Liver (tissue), 8 donors: ENCODE measurements at regions not wholly inside any gene's neighbourhood (a gene's known extent, or its start where the extent isn't known, plus 50 kb on each side); places are given as distances from the start of the nearest gene placed in this dataset.

ENCODE experiments used
- DNase-seq: peaks from one replicate; pipeline ENCODE4 v3.0.0-alpha.2; 2017; ENCODE audit warnings: low spot score
- H3K27ac ChIP-seq, 2 donors: one replicate each; pipeline ENCODE4 v1.7.0; 2013; ENCODE audit warnings: inconsistent platforms in 2 of 2, low read length in 2 of 2, control low read depth in 1 of 2, low read depth in 1 of 2, mild to moderate bottlenecking in 1 of 2
- H3K27me3 ChIP-seq, 4 donors: one replicate each; pipeline versions ENCODE4 v1.6.1 to v1.7.0; 2013; ENCODE audit warnings: low read length in 3 of 4, inconsistent platforms in 1 of 4, mild to moderate bottlenecking in 1 of 4, moderate library complexity in 1 of 4; ENCODE audit not compliant: control insufficient read depth in 4 of 4, insufficient read depth in 4 of 4
- H3K36me3 ChIP-seq, 4 donors: one replicate each; pipeline versions ENCODE4 v1.6.1 to v1.7.0; 2013; ENCODE audit warnings: low read length in 3 of 4, mild to moderate bottlenecking in 3 of 4, low read depth in 1 of 4, moderate library complexity in 1 of 4; ENCODE audit not compliant: control insufficient read depth in 4 of 4, insufficient read depth in 3 of 4
- H3K4me1 ChIP-seq, 4 donors: one replicate each; pipeline versions ENCODE4 v1.6.1 to v1.7.0; 2013; ENCODE audit warnings: low read length in 3 of 4, mild to moderate bottlenecking in 3 of 4, moderate library complexity in 1 of 4; ENCODE audit not compliant: control insufficient read depth in 4 of 4, insufficient read depth in 4 of 4
- H3K4me3 ChIP-seq, 3 donors: one replicate each; pipeline versions ENCODE4 v1.6.1 to v1.7.0; 2013; ENCODE audit warnings: low read length in 3 of 3, control low read depth in 1 of 3, low read depth in 1 of 3, mild to moderate bottlenecking in 1 of 3
- H3K9ac ChIP-seq, 2 donors: one replicate each; pipeline ENCODE4 v1.7.0; 2013; ENCODE audit warnings: low read length in 2 of 2, mild to moderate bottlenecking in 2 of 2, moderate library complexity in 2 of 2, control low read depth in 1 of 2, low read depth in 1 of 2
- H3K9me3 ChIP-seq, 4 donors: one replicate each; pipeline versions ENCODE4 v1.6.1 to v1.7.0; 2013; ENCODE audit warnings: low read length in 3 of 4; ENCODE audit not compliant: control insufficient read depth in 4 of 4
- EGR1 ChIP-seq, 2 donors: IDR thresholded peaks; 2 replicates each; pipeline ENCODE4 v1.6.1; 2016 to 2018; ENCODE audit warnings: antibody characterized with exemption in 2 of 2, low read depth in 2 of 2
- FOXA1 ChIP-seq: IDR thresholded peaks from 2 replicates; pipeline ENCODE4 v1.6.1; 2016; ENCODE audit warnings: antibody characterized with exemption
- FOXA2 ChIP-seq: IDR thresholded peaks from 2 replicates; pipeline ENCODE4 v1.6.1; 2016; ENCODE audit warnings: antibody characterized with exemption
- GABPA ChIP-seq, 2 donors: IDR thresholded peaks in 1 of 2; conservative IDR thresholded peaks in 1 of 2; 2 replicates each; pipeline ENCODE4 v1.6.1; 2016; ENCODE audit warnings: antibody characterized with exemption in 2 of 2, mild to moderate bottlenecking in 1 of 2, moderate library complexity in 1 of 2
- HNF4A ChIP-seq, 2 donors: conservative IDR thresholded peaks; 2 replicates each; pipeline ENCODE4 v1.6.1; 2016; ENCODE audit warnings: antibody characterized with exemption in 2 of 2, mild to moderate bottlenecking in 2 of 2
- HNF4G ChIP-seq: IDR thresholded peaks from 2 replicates; pipeline ENCODE4 v1.6.1; 2016; ENCODE audit warnings: antibody characterized with exemption
- JUND ChIP-seq, 2 donors: IDR thresholded peaks; 2 replicates each; pipeline ENCODE4 v1.6.1; 2016; ENCODE audit warnings: antibody characterized with exemption in 2 of 2
- NR2F2 ChIP-seq: IDR thresholded peaks from 2 replicates; pipeline ENCODE4 v1.6.1; 2016; ENCODE audit warnings: antibody characterized with exemption
- RAD21 ChIP-seq, 2 donors: IDR thresholded peaks; 2 replicates each; pipeline ENCODE4 v1.6.1; 2016; ENCODE audit warnings: antibody characterized with exemption in 2 of 2, mild to moderate bottlenecking in 2 of 2
- RXRA ChIP-seq, 2 donors: IDR thresholded peaks; 2 replicates each; pipeline ENCODE4 v1.6.1; 2017 to 2018; ENCODE audit warnings: antibody characterized with exemption in 2 of 2, mild to moderate bottlenecking in 1 of 2
- SP1 ChIP-seq: IDR thresholded peaks from 2 replicates; pipeline ENCODE4 v1.6.1; 2018; ENCODE audit warnings: antibody characterized with exemption, mild to moderate bottlenecking
- TAF1 ChIP-seq: conservative IDR thresholded peaks from 2 replicates; pipeline ENCODE4 v1.6.1; 2016; ENCODE audit warnings: antibody characterized with exemption, mild to moderate bottlenecking
- YY1 ChIP-seq: IDR thresholded peaks from 2 replicates; pipeline ENCODE4 v1.6.1; 2016; ENCODE audit warnings: antibody characterized with exemption, mild to moderate bottlenecking
- WGBS: extraction: QIAGEN DNeasy Blood & Tissue Kit; methylation state at CpG from one replicate; pipeline ENCODE4 v1.1.7; 2013; 5-methylcytosine and 5-hydroxymethylcytosine counted together
- TF ChIP-seq, protein P1 (sequence below): IDR thresholded peaks from 2 replicates; pipeline ENCODE4 v1.6.1; 2016; ENCODE audit warnings: antibody characterized with exemption
- TF ChIP-seq, protein P2 (sequence below): IDR thresholded peaks from 2 replicates; pipeline ENCODE4 v1.6.1; 2016; ENCODE audit warnings: antibody characterized with exemption
- TF ChIP-seq, protein P3 (sequence below): IDR thresholded peaks from 2 replicates; pipeline ENCODE4 v1.6.1; 2016; ENCODE audit warnings: antibody characterized with exemption, mild to moderate bottlenecking
- TF ChIP-seq, protein P4 (sequence below): IDR thresholded peaks from 2 replicates; pipeline ENCODE4 v1.6.1; 2016; ENCODE audit warnings: antibody characterized with exemption
- TF ChIP-seq, protein P5 (sequence below): fragments of 150-350 bp; IDR thresholded peaks from 2 replicates; pipeline ENCODE4 v1.5.1; 2017; ENCODE audit warnings: improper control_type of control experiment, low read depth, low read length; ENCODE audit not compliant: missing input control
- donor health status: healthy.
- donor health status: healthy.
- donor health status: healthy.
- donor health status: healthy.
- donor health status: healthy.

DNA sequence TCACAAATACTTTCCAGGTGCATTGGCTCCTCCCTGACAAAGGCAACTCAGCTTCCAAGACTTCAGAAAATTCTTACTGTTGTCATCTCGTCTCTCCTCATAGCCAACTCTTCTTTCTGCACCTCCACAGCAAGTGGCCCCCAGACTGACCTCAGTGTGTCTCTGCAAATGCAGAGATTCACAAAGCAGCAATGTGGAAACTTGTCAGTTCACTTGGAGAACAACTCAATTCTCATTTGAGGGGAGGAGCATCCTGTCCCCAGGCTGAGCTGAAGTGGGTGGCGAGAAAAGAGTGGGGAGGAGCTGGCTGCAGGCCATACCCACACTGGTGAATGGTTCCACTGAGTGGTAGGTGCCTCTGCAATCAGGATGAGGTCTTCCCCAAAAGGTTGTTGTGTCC is 248.7 kb upstream of the IL12A start:
- Histone ChIP-seq H3K27ac (no peak overlapping the region), H3K27me3 (no peaks in the 10 kb centered on the region), H3K9ac (no peak overlapping the region), H3K9me3 (no peaks in the 10 kb centered on the region), H3K4me1 (peaks cover 0 to 8% (median 4%) of the 10 kb centered on the region in 4 donors), H3K36me3 (no peaks in the 10 kb centered on the region), H3K4me3 (no peak overlapping the region)
- TF ChIP-seq, protein P1, sequence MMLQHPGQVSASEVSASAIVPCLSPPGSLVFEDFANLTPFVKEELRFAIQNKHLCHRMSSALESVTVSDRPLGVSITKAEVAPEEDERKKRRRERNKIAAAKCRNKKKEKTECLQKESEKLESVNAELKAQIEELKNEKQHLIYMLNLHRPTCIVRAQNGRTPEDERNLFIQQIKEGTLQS = no peak
- TF ChIP-seq JUND (IDR thresholded peaks at IDR 0.05) (no peak), FOXA1 (no peak), HNF4A (conservative IDR thresholded peaks at IDR 0.05) (no peak)
- TF ChIP-seq, protein P2, sequence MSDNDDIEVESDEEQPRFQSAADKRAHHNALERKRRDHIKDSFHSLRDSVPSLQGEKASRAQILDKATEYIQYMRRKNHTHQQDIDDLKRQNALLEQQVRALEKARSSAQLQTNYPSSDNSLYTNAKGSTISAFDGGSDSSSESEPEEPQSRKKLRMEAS = no peak
- DNase-seq = no peak
- 93% methylated on average over 2 of the region's 2 CpGs for WGBS

DNA sequence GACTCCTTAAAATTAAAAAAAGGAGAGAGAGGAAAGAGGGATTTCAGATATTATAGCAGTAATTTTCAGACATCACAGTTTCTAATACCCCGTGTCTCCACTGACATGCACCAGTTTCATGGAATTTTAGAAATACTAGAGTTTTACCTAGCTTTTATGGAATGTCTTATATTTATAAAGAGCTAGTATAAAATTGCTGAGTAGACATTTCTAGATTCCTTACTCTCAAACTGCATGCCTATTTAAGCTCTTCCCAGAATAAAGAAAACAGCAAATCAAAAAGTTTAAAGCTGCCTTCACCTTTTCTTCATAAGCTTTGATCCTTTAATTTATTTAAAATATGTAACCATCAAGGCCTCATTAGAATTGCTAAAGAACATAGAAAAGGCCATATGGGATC is 247.4 kb upstream of the IL12A start:
- DNase-seq = no peak
- no peak overlapping the region for H3K4me3 ChIP-seq
- H3K9me3 ChIP-seq = no peaks in the 10 kb centered on the region
- no peak for TF ChIP-seq NR2F2
- TF ChIP-seq FOXA1 = no peak
- TF ChIP-seq GABPA (IDR thresholded peaks at IDR 0.05 in 1 of 2, conservative IDR thresholded peaks at IDR 0.05 in 1 of 2) = no peak
- no peak for TF ChIP-seq HNF4G
- TF ChIP-seq, protein P3, sequence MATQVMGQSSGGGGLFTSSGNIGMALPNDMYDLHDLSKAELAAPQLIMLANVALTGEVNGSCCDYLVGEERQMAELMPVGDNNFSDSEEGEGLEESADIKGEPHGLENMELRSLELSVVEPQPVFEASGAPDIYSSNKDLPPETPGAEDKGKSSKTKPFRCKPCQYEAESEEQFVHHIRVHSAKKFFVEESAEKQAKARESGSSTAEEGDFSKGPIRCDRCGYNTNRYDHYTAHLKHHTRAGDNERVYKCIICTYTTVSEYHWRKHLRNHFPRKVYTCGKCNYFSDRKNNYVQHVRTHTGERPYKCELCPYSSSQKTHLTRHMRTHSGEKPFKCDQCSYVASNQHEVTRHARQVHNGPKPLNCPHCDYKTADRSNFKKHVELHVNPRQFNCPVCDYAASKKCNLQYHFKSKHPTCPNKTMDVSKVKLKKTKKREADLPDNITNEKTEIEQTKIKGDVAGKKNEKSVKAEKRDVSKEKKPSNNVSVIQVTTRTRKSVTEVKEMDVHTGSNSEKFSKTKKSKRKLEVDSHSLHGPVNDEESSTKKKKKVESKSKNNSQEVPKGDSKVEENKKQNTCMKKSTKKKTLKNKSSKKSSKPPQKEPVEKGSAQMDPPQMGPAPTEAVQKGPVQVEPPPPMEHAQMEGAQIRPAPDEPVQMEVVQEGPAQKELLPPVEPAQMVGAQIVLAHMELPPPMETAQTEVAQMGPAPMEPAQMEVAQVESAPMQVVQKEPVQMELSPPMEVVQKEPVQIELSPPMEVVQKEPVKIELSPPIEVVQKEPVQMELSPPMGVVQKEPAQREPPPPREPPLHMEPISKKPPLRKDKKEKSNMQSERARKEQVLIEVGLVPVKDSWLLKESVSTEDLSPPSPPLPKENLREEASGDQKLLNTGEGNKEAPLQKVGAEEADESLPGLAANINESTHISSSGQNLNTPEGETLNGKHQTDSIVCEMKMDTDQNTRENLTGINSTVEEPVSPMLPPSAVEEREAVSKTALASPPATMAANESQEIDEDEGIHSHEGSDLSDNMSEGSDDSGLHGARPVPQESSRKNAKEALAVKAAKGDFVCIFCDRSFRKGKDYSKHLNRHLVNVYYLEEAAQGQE = no peak
- TF ChIP-seq EGR1 (IDR thresholded peaks at IDR 0.05; ENCODE audit: low read depth in 2 of 2) = no peak
- TF ChIP-seq, protein P4, sequence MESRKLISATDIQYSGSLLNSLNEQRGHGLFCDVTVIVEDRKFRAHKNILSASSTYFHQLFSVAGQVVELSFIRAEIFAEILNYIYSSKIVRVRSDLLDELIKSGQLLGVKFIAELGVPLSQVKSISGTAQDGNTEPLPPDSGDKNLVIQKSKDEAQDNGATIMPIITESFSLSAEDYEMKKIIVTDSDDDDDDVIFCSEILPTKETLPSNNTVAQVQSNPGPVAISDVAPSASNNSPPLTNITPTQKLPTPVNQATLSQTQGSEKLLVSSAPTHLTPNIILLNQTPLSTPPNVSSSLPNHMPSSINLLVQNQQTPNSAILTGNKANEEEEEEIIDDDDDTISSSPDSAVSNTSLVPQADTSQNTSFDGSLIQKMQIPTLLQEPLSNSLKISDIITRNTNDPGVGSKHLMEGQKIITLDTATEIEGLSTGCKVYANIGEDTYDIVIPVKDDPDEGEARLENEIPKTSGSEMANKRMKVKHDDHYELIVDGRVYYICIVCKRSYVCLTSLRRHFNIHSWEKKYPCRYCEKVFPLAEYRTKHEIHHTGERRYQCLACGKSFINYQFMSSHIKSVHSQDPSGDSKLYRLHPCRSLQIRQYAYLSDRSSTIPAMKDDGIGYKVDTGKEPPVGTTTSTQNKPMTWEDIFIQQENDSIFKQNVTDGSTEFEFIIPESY = no peak
- no peak for TF ChIP-seq RAD21 (IDR thresholded peaks at IDR 0.05)
- TF ChIP-seq, protein P2 = no peak
- TF ChIP-seq FOXA2 = no peak
- TF ChIP-seq JUND (IDR thresholded peaks at IDR 0.05) = no peak
- no peak for TF ChIP-seq SP1
- no peak for TF ChIP-seq RXRA (IDR thresholded peaks at IDR 0.05)
- TF ChIP-seq TAF1 = no peak
- no peak for TF ChIP-seq YY1
- TF ChIP-seq, protein P5, sequence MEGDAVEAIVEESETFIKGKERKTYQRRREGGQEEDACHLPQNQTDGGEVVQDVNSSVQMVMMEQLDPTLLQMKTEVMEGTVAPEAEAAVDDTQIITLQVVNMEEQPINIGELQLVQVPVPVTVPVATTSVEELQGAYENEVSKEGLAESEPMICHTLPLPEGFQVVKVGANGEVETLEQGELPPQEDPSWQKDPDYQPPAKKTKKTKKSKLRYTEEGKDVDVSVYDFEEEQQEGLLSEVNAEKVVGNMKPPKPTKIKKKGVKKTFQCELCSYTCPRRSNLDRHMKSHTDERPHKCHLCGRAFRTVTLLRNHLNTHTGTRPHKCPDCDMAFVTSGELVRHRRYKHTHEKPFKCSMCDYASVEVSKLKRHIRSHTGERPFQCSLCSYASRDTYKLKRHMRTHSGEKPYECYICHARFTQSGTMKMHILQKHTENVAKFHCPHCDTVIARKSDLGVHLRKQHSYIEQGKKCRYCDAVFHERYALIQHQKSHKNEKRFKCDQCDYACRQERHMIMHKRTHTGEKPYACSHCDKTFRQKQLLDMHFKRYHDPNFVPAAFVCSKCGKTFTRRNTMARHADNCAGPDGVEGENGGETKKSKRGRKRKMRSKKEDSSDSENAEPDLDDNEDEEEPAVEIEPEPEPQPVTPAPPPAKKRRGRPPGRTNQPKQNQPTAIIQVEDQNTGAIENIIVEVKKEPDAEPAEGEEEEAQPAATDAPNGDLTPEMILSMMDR = no peak
- no peak for TF ChIP-seq HNF4A (conservative IDR thresholded peaks at IDR 0.05)
- TF ChIP-seq, protein P1 = no peak
- H3K9ac ChIP-seq = no peak overlapping the region
- WGBS = 95% methylated on average over 1 of the region's 1 CpG
- peaks cover 0 to 8% (median 4%) of the 10 kb centered on the region in 4 donors for H3K4me1 ChIP-seq
- H3K27ac ChIP-seq = no peak overlapping the region
- H3K36me3 ChIP-seq = no peaks in the 10 kb centered on the region
- no peaks in the 10 kb centered on the region for H3K27me3 ChIP-seq
